ENCODE measurements at regions not wholly inside any gene's neighbourhood (a gene's known extent, or its start where the extent isn't known, plus 50 kb on each side); places are given as distances from the start of the nearest gene placed in this dataset.

DNA sequence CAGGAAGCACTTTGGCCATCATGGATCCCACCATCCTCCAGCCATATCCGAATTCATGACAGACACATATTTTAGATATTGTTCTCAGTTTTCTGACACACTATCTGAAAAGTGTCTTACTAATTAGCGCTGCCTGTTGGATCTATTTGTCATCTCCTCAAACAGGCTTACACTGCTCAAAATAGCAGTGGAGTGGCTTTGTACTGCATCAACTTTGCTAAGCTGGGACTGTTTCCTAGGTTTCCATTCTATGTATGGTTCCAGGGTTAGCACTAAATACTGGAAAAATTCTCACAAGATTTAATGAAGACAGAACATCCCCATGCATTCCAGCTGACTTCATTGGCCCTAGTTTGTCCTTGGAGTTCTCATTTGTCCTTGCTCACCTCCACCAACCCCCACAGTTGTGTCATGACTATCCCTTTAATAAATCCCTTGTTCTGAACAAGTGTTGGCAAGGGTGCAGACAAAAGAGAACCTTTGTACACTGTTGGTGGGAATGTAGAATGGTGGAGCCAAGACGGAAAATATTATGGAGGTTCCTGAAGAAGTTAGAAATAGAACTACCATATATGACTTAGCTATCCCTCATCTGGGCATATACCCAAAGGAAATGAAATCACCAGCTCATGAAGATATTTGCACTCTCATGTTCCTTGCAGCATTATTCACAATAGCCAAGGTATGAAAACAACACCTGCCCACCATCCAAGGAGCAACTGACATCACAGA lies 136.5 kb upstream of the RAI14 start:
- no peaks in the 10 kb centered on the region for H3K9me3 Mint-ChIP-seq
- no peak overlapping the region for H3K4me3 Mint-ChIP-seq
- H3K27me3 Mint-ChIP-seq (ENCODE audit: low read depth, poor library complexity): peaks cover 9% of the 10 kb centered on the region
- no peak for DNase-seq
- H3K4me1 Mint-ChIP-seq: peaks cover 5% of the 10 kb centered on the region
- no peaks in the 10 kb centered on the region for H3K36me3 Mint-ChIP-seq (ENCODE audit: low read depth)
- TF ChIP-seq, protein P1, sequence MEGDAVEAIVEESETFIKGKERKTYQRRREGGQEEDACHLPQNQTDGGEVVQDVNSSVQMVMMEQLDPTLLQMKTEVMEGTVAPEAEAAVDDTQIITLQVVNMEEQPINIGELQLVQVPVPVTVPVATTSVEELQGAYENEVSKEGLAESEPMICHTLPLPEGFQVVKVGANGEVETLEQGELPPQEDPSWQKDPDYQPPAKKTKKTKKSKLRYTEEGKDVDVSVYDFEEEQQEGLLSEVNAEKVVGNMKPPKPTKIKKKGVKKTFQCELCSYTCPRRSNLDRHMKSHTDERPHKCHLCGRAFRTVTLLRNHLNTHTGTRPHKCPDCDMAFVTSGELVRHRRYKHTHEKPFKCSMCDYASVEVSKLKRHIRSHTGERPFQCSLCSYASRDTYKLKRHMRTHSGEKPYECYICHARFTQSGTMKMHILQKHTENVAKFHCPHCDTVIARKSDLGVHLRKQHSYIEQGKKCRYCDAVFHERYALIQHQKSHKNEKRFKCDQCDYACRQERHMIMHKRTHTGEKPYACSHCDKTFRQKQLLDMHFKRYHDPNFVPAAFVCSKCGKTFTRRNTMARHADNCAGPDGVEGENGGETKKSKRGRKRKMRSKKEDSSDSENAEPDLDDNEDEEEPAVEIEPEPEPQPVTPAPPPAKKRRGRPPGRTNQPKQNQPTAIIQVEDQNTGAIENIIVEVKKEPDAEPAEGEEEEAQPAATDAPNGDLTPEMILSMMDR (IDR thresholded peaks at IDR 0.05): no peak
- H3K27ac Mint-ChIP-seq: no peak overlapping the region

DNA sequence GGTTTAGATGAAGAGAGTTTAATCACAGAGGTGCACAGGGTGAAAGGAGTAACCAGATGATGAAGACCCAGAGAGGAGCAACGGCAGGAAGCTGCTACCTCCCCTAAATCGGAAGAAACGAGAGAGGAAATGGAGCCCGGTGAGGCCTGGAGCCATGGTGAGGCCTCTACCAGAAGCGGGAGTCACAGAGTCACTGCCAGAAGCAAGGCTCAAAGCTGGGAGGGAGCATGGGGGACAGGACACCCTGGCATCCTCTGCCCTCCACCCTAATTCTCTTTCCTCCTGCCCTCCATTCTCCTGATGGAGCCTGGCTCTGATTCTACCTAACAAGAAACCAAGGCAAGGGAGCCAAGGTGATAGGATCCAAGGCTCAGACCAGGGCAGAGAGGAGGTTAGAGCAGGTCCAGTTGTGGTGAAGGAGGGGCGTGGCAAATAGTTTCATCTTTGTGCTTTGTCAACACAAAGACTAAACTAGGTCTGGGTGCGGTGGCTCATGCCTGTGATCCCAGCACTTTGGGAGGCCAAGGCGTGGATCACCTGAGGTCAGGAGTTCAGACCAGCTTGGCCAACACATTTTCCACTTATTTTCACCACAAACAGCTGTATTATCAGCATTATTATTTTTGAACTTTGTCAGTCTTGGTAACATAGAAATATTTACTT lies 134.4 kb upstream of the RAI14 start:
- Mint-ChIP-seq H3K36me3 (ENCODE audit: low read depth) (no peaks in the 10 kb centered on the region), H3K27me3 (ENCODE audit: low read depth, poor library complexity) (peaks cover 7% of the 10 kb centered on the region), H3K9me3 (no peaks in the 10 kb centered on the region), H3K27ac (no peak overlapping the region), H3K4me1 (peaks cover 8% of the 10 kb centered on the region), H3K4me3 (no peak overlapping the region)
- TF ChIP-seq, protein P1 (IDR thresholded peaks at IDR 0.05): no peak
- DNase-seq: no peak

DNA sequence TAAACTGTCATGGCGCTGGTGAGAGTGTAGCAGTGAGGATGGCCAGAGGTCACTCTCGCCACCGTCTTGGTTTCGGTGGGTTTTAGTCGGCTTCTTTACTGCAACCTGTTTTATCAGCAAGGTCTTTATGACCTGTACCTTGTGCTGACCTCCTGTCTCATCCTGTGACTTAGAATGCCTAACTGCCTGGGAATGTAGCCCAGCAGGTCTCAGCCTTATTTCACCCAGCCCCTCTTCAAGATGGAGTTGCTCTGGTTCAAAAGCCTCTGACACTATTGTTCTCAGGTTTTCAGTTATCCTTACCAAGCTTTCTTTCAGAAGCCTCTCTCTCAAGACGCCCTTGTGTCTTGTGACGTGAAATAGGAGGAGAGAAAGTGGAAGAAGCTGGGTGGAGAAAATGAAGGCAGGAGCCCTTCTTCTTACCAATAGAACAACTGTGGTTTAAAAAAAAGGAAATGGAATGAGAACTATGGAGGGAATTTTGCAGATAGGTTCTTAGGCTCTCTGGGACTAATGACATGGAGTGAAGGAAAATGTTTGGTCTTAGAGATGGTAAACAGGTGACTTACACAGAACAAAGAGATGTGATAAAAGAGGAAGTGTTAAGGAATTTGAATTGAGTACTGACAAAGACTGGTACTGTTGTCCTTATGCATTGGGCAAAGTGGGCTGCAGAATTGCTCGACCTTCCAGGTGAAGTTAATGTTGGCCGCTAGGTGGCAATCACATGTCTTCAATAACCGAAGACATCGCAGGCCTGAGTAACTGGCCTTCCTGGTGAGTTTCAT lies 133.3 kb upstream of the RAI14 start:
- H3K27me3 Mint-ChIP-seq (ENCODE audit: low read depth, poor library complexity): peaks cover 6% of the 10 kb centered on the region
- no peaks in the 10 kb centered on the region for H3K9me3 Mint-ChIP-seq
- TF ChIP-seq, protein P1 (IDR thresholded peaks at IDR 0.05): peak; percentile 70
- H3K4me3 Mint-ChIP-seq: no peak overlapping the region
- H3K36me3 Mint-ChIP-seq (ENCODE audit: low read depth): no peaks in the 10 kb centered on the region
- no peak overlapping the region for H3K27ac Mint-ChIP-seq
- DNase-seq: peak; percentile 68
- H3K4me1 Mint-ChIP-seq: peaks cover 11% of the 10 kb centered on the region

DNA sequence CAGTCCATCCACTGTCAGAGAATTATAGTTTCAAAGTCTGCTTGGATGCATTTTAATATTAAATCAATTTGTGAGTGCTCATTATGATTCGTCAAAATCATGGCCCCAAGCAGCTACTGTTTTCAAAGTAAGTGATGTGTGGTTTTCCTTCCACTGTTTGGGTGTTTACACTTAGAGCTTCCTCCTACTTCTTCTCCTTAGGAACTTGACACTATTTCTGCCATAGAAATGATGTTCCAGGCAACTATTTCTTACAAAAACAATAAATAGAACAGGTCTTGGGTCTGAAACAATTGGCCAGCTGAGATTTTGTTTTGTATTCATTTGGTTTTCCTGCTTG lies 132.8 kb upstream of the RAI14 start:
- H3K9me3 Mint-ChIP-seq: no peaks in the 10 kb centered on the region
- no peaks in the 10 kb centered on the region for H3K36me3 Mint-ChIP-seq (ENCODE audit: low read depth)
- no peak overlapping the region for H3K4me3 Mint-ChIP-seq
- H3K27ac Mint-ChIP-seq: no peak overlapping the region
- TF ChIP-seq, protein P1 (IDR thresholded peaks at IDR 0.05): no peak
- peaks cover 11% of the 10 kb centered on the region for H3K4me1 Mint-ChIP-seq
- DNase-seq: no peak
- peaks cover 6% of the 10 kb centered on the region for H3K27me3 Mint-ChIP-seq (ENCODE audit: low read depth, poor library complexity)

DNA sequence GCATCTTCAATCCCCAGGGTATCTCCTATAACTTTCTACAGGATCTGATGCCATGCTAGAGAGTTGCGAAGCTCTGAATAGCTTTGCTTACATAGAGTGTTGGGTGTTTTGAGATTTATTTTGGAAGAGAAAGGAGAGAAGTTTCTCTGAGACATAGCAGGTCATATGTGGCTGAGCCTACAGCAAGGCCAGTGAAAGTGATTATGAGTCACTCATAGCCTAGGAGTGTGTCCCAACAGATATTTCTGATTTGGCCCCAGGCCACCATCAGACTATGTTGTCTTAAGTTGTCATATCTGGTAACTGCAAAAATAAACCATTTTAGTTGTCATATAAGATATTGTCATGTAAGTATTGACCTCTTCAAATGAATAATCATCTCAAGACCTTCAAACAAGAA lies 132.0 kb upstream of the RAI14 start:
- Mint-ChIP-seq H3K27me3 (ENCODE audit: low read depth, poor library complexity) (peaks cover 1% of the 10 kb centered on the region), H3K4me3 (no peak overlapping the region), H3K27ac (no peak overlapping the region), H3K36me3 (ENCODE audit: low read depth) (no peaks in the 10 kb centered on the region), H3K9me3 (no peaks in the 10 kb centered on the region), H3K4me1 (peaks cover 11% of the 10 kb centered on the region)
- no peak for DNase-seq
- TF ChIP-seq, protein P1 (IDR thresholded peaks at IDR 0.05): no peak
